Suprapubic skin (tissue), 4 donors: ENCODE measurements at regions not wholly inside any gene's neighbourhood (a gene's known extent, or its start where the extent isn't known, plus 50 kb on each side); places are given as distances from the start of the nearest gene placed in this dataset.

Experiments
- POLR2A ChIP-seq, 2 donors: fragments of 450-650 bp; IDR thresholded peaks; one replicate each; pipeline ENCODE4 v1.6.1; 2017; ENCODE audit warnings: antibody characterized with exemption in 2 of 2, mild to moderate bottlenecking in 2 of 2, moderate library complexity in 2 of 2
- POLR2AphosphoS5 ChIP-seq, 3 donors: sonication (generic); formaldehyde crosslinking; IDR thresholded peaks; one replicate each; pipeline ENCODE4 v1.6.1; 2017; ENCODE audit warnings: antibody characterized with exemption in 3 of 3
- TF ChIP-seq, protein P1 (sequence below), 2 donors: fragments of 200-600 bp in 1 of 2; fragments of 450-650 bp in 1 of 2; sonication (generic) in 1 of 2; IDR thresholded peaks; one replicate each; pipeline ENCODE4 v1.5.1; 2016 to 2019; ENCODE audit warnings: antibody characterized with exemption in 2 of 2, mild to moderate bottlenecking in 1 of 2, moderate library complexity in 1 of 2

DNA sequence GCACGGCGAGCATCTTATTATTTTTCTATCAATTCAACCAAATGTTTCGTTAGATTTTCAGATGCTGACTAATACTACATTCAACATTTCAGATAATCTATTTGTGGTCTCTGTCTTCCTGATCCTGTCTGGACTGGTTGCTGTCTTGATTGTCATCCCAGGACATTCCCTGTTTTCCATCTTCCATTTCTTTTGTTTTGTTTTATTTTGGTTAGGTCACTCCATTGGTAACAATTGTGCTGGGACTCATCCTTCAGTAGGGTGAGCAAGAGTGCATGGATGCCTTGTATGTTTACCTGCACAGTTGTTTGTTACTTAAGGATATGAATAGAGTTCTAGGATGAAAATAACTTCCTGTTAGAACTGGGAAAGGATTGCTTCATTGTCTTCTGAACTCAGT, 55.9 kb upstream of the ACYP2 start:
- TF ChIP-seq POLR2A (IDR thresholded peaks at IDR 0.05): no peak
- TF ChIP-seq, protein P1, sequence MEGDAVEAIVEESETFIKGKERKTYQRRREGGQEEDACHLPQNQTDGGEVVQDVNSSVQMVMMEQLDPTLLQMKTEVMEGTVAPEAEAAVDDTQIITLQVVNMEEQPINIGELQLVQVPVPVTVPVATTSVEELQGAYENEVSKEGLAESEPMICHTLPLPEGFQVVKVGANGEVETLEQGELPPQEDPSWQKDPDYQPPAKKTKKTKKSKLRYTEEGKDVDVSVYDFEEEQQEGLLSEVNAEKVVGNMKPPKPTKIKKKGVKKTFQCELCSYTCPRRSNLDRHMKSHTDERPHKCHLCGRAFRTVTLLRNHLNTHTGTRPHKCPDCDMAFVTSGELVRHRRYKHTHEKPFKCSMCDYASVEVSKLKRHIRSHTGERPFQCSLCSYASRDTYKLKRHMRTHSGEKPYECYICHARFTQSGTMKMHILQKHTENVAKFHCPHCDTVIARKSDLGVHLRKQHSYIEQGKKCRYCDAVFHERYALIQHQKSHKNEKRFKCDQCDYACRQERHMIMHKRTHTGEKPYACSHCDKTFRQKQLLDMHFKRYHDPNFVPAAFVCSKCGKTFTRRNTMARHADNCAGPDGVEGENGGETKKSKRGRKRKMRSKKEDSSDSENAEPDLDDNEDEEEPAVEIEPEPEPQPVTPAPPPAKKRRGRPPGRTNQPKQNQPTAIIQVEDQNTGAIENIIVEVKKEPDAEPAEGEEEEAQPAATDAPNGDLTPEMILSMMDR (IDR thresholded peaks at IDR 0.05): no peak
- TF ChIP-seq POLR2AphosphoS5 (IDR thresholded peaks at IDR 0.05): no peak
